GM18858 (cell line): ENCODE measurements at regions not wholly inside any gene's neighbourhood (a gene's known extent, or its start where the extent isn't known, plus 50 kb on each side); places are given as distances from the start of the nearest gene placed in this dataset.

Experiments used
- ATAC-seq: cut with Tn5 transposase; IDR thresholded peaks from one replicate; pipeline ENCODE4 v1.9.1; 2021; ENCODE audit not compliant: unreplicated experiment

DNA sequence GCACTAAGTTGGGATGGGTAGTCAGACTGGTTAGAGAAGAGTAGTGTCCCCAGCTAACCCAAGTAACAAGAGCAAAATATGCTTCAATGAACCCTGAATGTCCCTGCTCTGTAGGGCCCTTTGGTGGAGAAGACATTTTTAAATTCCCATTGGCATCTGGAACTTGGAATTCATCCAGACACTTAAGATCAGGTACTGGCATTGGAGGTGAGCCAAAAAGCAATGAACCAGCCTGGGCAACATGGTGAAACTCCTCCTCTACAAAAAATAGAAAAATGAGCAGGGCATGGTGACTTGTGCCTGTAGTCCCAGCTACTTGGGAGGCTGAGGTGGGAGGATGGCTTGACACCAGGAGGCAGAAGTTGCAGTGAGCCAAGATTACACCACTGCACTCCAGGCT lies 58.9 kb upstream of the ZNF618 start:
- ATAC-seq, result no peak

DNA sequence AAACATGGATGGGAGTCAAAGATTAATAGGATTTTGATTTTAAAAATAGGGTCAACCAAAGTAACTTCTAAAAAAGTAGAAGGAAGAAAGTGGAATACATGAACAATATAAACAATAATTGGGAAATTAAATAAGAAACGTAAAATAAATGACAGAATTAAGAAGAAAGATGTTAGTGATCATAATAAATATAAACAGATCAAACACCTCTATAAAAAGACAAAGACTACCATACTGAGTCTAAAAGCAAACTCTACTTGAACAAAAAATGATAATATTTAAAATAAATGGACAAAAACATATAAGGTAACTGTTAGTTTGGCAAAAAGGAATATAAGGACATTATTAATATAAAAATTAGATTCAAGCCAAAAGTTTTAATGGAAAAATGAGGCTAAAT lies 57.7 kb upstream of the ZNF618 start:
- no peak for ATAC-seq

DNA sequence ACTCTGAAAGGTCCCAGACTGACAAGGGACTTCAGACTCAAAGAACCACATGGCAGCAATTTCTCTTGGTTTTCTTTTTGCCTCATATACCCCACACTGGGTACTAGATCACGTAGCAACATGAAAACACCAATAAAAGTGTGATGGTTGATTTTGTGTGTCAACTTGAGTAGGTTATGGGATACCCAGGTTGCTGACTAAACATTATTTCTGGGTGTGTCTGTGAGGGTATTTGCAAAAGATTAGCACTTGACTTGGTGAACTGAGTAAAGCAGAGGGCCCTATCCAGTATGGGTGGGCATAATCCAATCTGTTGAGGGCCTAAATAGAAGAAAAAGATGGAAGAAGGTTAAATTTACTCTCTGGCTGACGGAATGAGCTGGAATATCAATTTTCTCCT lies 53.8 kb upstream of the ZNF618 start:
- ATAC-seq, result no peak

DNA sequence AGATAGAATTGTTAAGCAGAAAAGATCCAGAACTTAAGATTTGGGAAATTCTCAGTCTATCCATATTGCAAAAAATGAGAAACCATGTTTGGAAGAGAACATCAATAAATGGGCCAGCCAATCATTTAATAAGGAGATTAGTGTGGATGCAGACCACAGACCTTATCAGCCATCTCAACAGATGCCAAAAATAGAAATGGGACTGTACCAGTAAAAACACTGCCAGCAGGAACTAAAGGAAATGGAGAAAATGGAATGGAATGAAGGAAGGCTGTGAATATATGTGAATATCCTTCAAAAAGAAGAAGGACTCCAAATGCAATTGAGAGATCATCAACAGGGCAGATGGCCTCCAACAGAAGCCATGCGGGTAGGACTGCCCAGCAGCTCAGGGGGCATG lies 52.7 kb upstream of the ZNF618 start:
- ATAC-seq, result no peak
